DOHH2 (cell line): ENCODE measurements at regions not wholly inside any gene's neighbourhood (a gene's known extent, or its start where the extent isn't known, plus 50 kb on each side); places are given as distances from the start of the nearest gene placed in this dataset.

Experiments used
- CTCF ChIP-seq: fragments of 200-600 bp; sonication (generic); IDR thresholded peaks from one replicate; pipeline ENCODE4 v1.5.1; 2014; ENCODE audit warnings: antibody characterized with exemption, mild to moderate bottlenecking, low read depth, low read length; ENCODE audit not compliant: poor library complexity, severe bottlenecking
- EZH2phosphoT487 ChIP-seq: fragments of 200-600 bp; sonication (generic); IDR thresholded peaks from 2 replicates; pipeline ENCODE4 v1.6.1; 2017; ENCODE audit warnings: borderline replicate concordance, mild to moderate bottlenecking, antibody characterized with exemption, low read length, moderate library complexity, mixed read lengths

- TF ChIP-seq CTCF (no peak), EZH2phosphoT487 (no peak)
Observed at GRCh38 chr16:87183647-87184046, 133.5 kb downstream of the C16orf95 start.
